ENCODE measurements at regions not wholly inside any gene's neighbourhood (a gene's known extent, or its start where the extent isn't known, plus 50 kb on each side); places are given as distances from the start of the nearest gene placed in this dataset.

DNA sequence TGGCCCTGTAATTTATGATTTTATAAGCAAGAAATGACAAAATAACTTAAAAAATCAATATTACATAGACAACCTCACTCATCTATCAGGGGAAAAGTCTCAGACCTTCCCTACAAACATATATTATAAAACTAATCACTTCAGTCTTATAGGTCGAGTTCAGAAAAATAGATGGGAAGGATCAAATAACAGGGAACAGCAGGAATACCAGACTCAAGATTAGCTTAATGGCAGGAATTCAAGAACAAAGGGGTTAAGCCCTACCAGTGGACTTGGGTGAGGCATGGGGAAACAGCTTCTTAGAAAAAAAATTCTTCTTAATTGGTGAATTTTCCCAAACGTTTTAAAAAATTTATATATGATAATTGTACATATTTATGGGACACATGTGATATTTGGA lies 51.6 kb upstream of the CRY1 start:
- Histone ChIP-seq H2BK12ac (ENCODE audit: insufficient read length, low read depth, low read length) (no peak overlapping the region), H3K9me3 (ENCODE audit: control insufficient read depth, low read depth, low read length) (no peaks in the 10 kb centered on the region), H4K8ac (replicated peaks; ENCODE audit: insufficient read length, low read depth, low read length) (no peak overlapping the region), H4K91ac (ENCODE audit: insufficient read length, low read depth, low read length) (no peak overlapping the region), H3K56ac (ENCODE audit: insufficient read length, low read depth, low read length) (no peak overlapping the region), H3K18ac (ENCODE audit: insufficient read length, low read depth, low read length) (no peak overlapping the region), H3K23me2 (ENCODE audit: insufficient read length, low read depth, low read length, poor library complexity, severe bottlenecking) (no peaks in the 10 kb centered on the region), H3K9ac (ENCODE audit: extremely low read depth, insufficient read length, low read length) (no peak overlapping the region), H3K4me2 (ENCODE audit: insufficient read depth, insufficient read length, low read length) (no peak overlapping the region), H2BK20ac (ENCODE audit: low read depth, low read length, poor library complexity, severe bottlenecking) (no peak overlapping the region), H4K20me1 (ENCODE audit: control insufficient read depth, insufficient read depth, insufficient read length) (no peaks in the 10 kb centered on the region), H3K4ac (ENCODE audit: low read depth, low read length) (no peak overlapping the region), H2AFZ (ENCODE audit: low read length) (no peak overlapping the region), H2BK5ac (ENCODE audit: insufficient read length, low read length) (no peak overlapping the region), H3K27me3 (ENCODE audit: insufficient read depth, low read length) (no peaks in the 10 kb centered on the region), H3K79me2 (ENCODE audit: insufficient read depth, low read length) (no peaks in the 10 kb centered on the region), H3K27ac (ENCODE audit: insufficient read length, low read depth, low read length) (no peak overlapping the region), H2BK120ac (ENCODE audit: low read depth, low read length, poor library complexity, severe bottlenecking) (no peak overlapping the region), H3T11ph (ENCODE audit: low read length) (no peak overlapping the region), H2AK5ac (ENCODE audit: insufficient read length, low read length) (no peak overlapping the region), H3K14ac (ENCODE audit: insufficient read depth, low read length) (no peak overlapping the region), H3K4me1 (ENCODE audit: insufficient read depth, low read length) (no peaks in the 10 kb centered on the region), H4K5ac (ENCODE audit: insufficient read length, low read depth, low read length) (no peak overlapping the region), H2BK15ac (ENCODE audit: low read depth, low read length) (no peak overlapping the region), H3K23ac (ENCODE audit: insufficient read length, low read depth, low read length) (no peak overlapping the region), H3K79me1 (ENCODE audit: insufficient read depth, low read depth, low read length, poor library complexity, severe bottlenecking) (no peaks in the 10 kb centered on the region)
- no peak overlapping the region for H3K4me3 Mint-ChIP-seq
- H3K36me3 Mint-ChIP-seq (ENCODE audit: insufficient read depth in 1 of 3, low read depth in 3 of 3), result no peaks in the 10 kb centered on the region
- H3K27ac Mint-ChIP-seq, result no peak overlapping the region
- no peaks in the 10 kb centered on the region; the same call in 1 of the 2 replicates for H3K27me3 Mint-ChIP-seq (ENCODE audit: low read depth)
- no peak for DNase-seq
- no CpG with 5 or more reads among the region's 2 CpGs for WGBS (ENCODE audit: extremely low coverage, insufficient read length, low lambda C conversion rate)
- no peaks in the 10 kb centered on the region; a peak in 1 of 5 replicates for H3K9me3 Mint-ChIP-seq
- H3K4me1 Mint-ChIP-seq, result peaks cover 2 to 7% of the 10 kb centered on the region in 2 experiments; a peak in 3 of 4 replicates
- TF ChIP-seq, protein P1, sequence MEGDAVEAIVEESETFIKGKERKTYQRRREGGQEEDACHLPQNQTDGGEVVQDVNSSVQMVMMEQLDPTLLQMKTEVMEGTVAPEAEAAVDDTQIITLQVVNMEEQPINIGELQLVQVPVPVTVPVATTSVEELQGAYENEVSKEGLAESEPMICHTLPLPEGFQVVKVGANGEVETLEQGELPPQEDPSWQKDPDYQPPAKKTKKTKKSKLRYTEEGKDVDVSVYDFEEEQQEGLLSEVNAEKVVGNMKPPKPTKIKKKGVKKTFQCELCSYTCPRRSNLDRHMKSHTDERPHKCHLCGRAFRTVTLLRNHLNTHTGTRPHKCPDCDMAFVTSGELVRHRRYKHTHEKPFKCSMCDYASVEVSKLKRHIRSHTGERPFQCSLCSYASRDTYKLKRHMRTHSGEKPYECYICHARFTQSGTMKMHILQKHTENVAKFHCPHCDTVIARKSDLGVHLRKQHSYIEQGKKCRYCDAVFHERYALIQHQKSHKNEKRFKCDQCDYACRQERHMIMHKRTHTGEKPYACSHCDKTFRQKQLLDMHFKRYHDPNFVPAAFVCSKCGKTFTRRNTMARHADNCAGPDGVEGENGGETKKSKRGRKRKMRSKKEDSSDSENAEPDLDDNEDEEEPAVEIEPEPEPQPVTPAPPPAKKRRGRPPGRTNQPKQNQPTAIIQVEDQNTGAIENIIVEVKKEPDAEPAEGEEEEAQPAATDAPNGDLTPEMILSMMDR (conservative IDR thresholded peaks at IDR 0.05), result no peak

All from H9 (cell line).